Left ventricle myocardium superior (tissue), 1 donor: ENCODE measurements at regions not wholly inside any gene's neighbourhood (a gene's known extent, or its start where the extent isn't known, plus 50 kb on each side); places are given as distances from the start of the nearest gene placed in this dataset.

ENCODE experiments used
- ATAC-seq: fragments of 200-7000 bp; cut with Tn5 transposase; one replicate; pipeline ENCODE4 v1.9.1; 2020; ENCODE audit warnings: mild to moderate bottlenecking, moderate library complexity
- DNase-seq: peaks from one replicate; pipeline ENCODE4 v3.0.0-alpha.2; 2020
- intact Hi-C: fragments of 100-400 bp; cut with micrococcal nuclease; formaldehyde crosslinking; loops from one replicate; pipeline ENCODE4 v1.11.0; 2022
- donor health status: DM: no; HTN: yes; CAD: no; lungs with severe emphysema.

- intact Hi-C loops = no loop called here
- ATAC-seq = no peak
- DNase-seq = no peak
Observed at GRCh38 chr5:158349987-158350386, 491.0 kb upstream of the CLINT1 start.

DNA sequence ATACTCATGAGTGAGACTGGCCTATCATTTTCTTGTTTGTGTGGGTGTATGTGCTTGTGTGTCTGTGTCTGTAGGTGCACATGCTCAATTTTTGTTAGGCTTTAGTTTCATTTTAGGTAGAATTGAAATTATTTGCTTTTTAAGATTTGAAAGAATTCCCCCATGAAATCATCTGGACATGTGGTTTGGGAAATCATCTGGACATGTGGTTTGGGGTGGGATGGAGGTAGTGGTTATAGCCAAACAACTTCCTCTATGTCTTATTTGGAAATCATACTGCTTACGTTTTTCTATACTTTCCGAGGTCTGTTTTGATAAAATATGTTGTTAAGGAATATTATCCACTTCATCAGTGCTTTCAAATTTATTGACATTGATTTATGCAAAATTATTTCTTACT is 485.4 kb upstream of the CLINT1 start:
- ATAC-seq (no peak), DNase-seq (no peak)
- intact Hi-C loops = no loop called here

DNA sequence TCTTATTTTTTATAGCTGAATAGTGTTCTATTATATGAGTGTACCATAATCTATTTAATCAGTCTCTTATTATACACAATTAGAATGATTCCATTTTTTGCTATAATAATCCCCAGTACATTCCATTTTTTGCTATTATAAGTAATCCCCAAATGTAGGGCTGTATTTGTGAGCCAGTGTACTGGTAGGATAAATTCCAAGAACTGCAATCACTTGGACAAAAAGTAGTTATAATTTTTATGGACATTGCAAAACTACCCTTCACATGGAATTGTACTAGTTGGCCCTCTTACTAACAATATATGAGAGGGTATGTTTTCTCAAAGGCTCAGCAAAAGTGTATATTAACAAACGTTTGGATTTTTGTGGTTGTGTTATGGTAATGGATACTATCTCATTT is 481.7 kb upstream of the CLINT1 start:
- ATAC-seq (peak; percentile 37), DNase-seq (no peak)
- intact Hi-C loops = no loop called here

- ATAC-seq (no peak), DNase-seq (no peak)
- intact Hi-C loops = no loop called here
Observed at GRCh38 chr5:158326256-158326655, 467.3 kb upstream of the CLINT1 start.

GRCh38 chr5:158324236-158324635 is 465.3 kb upstream of the CLINT1 start:
- DNase-seq (no peak), ATAC-seq (no peak)
- intact Hi-C loops = no loop called here

DNA sequence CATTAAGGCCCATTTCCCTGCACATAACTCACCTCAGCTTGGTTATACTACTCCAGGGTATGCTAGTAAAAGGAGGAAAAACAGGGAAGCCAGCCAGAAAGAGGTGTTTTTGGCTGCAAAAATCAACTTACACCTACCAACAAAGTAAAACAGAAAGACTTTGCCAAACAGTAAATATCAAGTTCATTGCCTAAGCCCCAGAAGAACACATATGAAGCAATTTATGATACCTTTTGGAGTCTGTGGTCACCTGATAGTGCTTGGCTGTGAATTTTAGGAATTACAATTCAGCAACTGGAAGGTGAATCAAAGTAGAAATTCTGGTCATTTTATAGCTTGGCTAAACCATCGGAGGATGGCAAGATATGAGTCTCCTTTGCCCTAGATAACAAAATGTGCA is 463.7 kb upstream of the CLINT1 start:
- no peak for DNase-seq
- no peak for ATAC-seq
- intact Hi-C loops = no loop called here

DNA sequence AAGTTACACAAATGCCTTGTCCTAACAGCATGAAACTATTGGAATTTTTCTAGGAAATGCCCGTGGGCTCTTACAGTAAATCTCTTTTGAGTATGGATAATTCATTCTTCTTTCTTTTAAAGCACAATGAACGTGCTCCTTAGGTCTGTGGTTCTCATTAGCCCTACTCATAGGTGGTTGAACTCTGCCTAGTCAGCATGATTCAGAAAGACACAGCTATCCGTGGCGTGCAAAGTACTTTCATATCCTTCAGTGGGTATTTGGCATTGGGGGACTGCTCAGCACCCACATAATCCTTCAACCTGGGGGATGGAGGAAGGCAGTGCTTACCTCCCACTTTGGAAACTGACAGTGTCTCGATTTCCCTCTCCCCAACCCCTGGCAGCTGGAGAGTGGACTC is 462.0 kb upstream of the CLINT1 start:
- no peak for DNase-seq

DNA sequence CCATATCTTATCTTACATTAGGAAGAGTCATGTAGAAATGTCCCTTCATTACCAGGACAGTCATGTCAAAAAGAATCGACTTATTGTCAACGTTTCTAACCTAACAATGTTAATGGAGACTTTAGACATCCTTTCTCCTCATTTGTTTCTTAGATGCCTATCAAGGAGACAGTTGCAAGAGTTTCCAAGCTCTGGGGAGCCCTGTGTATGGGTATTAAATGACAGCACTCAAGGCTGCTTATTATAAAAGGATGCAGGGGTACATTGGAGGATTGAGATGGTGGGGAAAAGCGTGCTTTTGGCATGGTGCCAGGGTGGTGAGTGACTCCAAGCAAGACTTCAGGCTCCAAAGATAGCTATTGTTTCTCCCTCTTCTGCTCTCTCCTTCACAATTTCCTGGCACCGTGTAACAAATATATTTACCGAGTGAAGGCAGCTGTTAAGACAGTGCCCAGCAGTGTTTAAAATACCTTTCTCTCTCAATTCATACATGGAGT is 461.3 kb upstream of the CLINT1 start:
- ATAC-seq = no peak
- intact Hi-C loops = no loop called here

More for the DNA sequence above, 462.0 kb upstream of the CLINT1 start:
- no peak for ATAC-seq
- intact Hi-C loops = no loop called here

GRCh38 chr5:158317507-158317906 is 458.6 kb upstream of the CLINT1 start:
- ATAC-seq (no peak), DNase-seq (no peak)
- intact Hi-C loops = no loop called here

More for the DNA sequence above, 461.3 kb upstream of the CLINT1 start:
- DNase-seq = no peak

GRCh38 chr5:158313733-158314464 is 455.0 kb upstream of the CLINT1 start:
- no peak for ATAC-seq
- intact Hi-C loops = no loop called here
- DNase-seq = no peak

DNA sequence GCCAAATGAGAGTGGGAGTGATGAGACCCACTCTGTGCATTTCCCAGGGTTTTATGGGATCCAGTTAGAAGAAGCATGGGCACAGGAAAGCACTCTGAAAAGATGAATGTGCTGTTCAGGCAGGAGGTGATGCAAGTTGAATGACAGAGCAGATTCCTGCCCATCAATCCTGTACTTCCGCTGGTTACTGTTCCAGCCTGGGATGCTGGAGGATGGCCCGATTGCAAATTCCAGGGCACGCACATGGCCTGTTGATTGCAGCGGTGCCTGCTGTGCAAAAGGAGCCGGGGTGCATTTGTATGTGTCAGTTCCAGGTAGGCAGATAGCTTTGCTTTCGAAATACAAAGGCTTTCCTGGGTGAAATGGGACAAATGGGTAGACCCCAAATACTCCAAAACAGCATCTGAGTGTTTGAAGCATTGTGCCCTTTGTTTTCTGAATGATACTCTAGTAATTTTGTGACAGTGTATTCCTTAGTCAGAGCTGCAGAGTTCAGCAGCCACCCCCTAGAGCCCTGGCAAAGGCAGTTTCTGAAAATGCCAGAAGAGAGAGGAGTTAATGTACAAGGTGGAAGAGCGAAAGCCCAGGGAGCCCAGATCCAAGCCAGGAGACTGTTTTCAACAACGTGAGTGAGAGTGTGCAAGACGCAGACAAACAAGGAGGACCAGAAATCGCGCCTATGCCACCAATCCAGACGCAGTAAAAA is 454.2 kb upstream of the CLINT1 start:
- intact Hi-C loops = no loop called here
- DNase-seq = no peak
- ATAC-seq = no peak

- ATAC-seq (no peak), DNase-seq (no peak)
- intact Hi-C loops = no loop called here
Observed at GRCh38 chr5:158309088-158309807, 450.3 kb upstream of the CLINT1 start.

DNA sequence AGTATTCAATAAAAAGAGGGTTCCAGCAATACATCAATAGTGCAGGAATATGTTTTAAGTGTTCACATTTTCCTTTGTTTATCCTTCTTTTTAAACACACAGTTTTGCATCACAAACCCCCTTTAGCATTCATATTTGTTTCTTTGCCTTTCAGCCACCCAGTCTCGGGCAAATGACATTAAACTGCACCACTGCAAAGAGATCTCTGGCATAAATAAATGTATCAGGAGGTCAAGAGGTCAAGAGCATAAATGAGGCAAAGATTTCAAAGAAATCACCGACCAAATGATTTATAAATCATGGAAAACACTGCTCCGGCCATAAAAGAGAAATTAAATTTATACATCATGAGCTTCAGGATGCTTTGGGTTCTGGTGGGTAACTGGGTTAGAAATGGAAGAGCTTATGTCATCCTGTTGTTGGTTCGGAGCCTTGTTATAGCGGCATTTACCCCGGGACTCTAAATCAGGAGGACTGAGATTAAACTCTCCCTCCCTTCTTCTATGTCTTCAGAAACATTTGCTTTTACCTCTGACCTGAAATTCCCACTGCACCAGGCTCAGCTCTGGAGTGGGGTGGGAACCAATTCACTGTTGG is 449.6 kb upstream of the CLINT1 start:
- intact Hi-C loops = no loop called here
- ATAC-seq (no peak), DNase-seq (no peak)

- ATAC-seq (peak; percentile 54), DNase-seq (no peak)
- intact Hi-C loops = no loop called here
Observed at GRCh38 chr5:158305861-158306260, 446.9 kb upstream of the CLINT1 start.

DNA sequence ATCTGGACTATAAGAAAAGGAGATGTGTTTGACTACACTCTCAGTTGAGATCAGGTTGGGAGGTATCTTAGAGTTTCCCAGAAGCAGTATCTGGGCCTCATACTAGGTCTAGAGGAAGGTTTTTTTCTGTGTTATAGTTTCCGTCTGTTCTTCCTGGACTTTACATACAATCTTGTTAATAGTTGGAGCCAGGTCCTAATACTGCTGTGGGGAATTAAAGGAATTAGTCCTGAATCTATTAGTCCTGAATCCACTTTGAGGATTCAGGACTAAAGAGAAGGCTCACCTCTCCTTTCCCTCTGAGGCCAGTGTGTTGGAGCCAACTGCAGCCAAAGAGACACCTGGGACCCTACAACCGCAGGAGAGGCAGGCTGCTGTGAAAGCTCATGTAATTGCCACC is 445.7 kb upstream of the CLINT1 start:
- ATAC-seq (no peak), DNase-seq (no peak)
- intact Hi-C loops = no loop called here

- no peak for DNase-seq
- intact Hi-C loops = no loop called here
- ATAC-seq = no peak
Observed at GRCh38 chr5:158303883-158304282, 444.9 kb upstream of the CLINT1 start.

DNA sequence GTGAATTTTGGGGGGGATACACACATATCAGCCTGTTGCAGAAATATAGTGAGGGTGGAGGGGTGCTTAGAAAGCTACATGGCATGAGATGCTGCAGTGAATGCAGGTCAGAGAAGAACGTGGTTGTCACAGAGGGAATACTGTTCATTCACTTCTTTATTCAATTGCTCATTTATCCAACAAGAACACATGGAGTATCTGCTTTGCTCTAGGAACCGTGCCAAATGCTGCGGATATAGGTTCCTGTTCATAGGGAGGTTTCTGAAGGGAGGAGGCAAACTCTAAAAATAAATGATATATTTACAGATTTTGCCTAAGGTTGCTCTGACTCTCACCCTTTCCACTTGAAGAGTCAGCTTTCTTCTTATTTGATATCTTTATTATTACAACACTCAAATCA is 444.3 kb upstream of the CLINT1 start:
- intact Hi-C loops = no loop called here
- ATAC-seq (no peak), DNase-seq (no peak)

DNA sequence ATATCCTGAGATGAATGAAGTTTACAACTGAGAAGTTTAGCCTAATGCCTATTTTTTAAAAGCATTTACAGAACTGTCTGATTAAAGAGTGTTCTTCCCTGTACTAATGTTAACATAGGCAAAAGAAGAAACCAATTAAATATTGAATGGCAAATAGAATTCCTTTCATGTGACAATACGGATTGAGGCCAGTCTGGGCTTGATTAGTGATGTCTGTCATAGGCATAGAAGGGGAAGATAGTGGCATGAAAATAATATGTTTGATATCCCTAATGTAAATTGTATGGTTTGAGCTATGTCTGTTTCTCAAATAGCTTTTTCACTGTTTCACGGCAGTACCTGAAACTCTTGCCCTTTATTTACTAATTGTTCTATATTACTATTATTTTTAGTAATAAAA is 443.1 kb upstream of the CLINT1 start:
- ATAC-seq = no peak
- intact Hi-C loops = no loop called here

DNA sequence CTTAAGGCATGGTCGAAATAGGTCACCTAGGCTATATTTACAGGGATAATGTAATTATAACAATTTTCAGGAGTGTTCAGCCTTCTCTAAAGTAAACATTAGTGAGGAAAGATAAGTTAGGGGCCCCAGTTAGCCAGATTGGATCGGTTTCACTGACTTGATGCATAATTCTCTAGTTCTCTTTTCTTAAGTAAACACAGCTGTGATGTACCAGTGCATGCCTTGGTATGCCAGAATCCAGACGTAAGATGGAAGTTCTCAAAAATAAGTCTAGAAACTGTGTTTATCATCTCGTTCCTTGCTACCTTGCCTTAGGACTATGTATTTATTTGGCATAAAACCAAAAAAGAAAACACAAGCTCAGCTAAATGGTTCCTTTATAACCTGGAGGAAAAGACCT is 442.2 kb upstream of the CLINT1 start:
- ATAC-seq (no peak), DNase-seq (no peak)
- intact Hi-C loops = no loop called here

More for the DNA sequence above, 443.1 kb upstream of the CLINT1 start:
- DNase-seq = no peak

DNA sequence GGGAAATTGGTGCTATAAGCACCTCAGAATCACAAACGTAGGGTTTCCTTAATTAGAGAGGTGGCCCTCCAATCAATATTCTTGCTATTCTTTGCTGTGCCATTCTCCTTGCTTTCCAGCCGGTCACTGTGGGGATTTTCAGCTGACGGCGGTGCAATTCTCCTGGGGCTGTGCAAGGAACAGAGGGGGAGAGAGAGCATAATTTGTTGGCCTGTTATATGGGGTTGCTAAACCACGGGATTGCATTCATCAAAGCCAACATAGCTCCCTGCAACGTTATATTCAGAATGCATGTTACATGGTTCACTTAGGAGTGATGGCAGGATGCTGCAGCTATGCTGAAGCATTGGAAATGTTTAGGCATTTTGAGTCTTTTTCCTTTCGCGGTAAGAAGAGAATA is 441.3 kb upstream of the CLINT1 start:
- ATAC-seq (no peak), DNase-seq (no peak)
- intact Hi-C loops = no loop called here
